ENCODE measurements at regions not wholly inside any gene's neighbourhood (a gene's known extent, or its start where the extent isn't known, plus 50 kb on each side); places are given as distances from the start of the nearest gene placed in this dataset.

- Mint-ChIP-seq H3K27ac (no peak overlapping the region), H3K36me3 (ENCODE audit: low read depth) (no peaks in the 10 kb centered on the region), H3K27me3 (ENCODE audit: low read depth) (no peaks in the 10 kb centered on the region), H3K4me3 (no peak overlapping the region), H3K4me1 (ENCODE audit: low read depth) (no peaks in the 10 kb centered on the region), H3K9me3 (peaks cover 23% of the 10 kb centered on the region)
- no peak for DNase-seq
- intact Hi-C loops (cut with micrococcal nuclease), result no loop called here
- CTCF ChIA-PET, result no interaction called here
These were observed 1178.3 kb upstream of the FLRT2 start for GRCh38 chr14:84351646-84352045.

- DNase-seq, result no peak
- H3K4me3 Mint-ChIP-seq, result no peak overlapping the region
- no peaks in the 10 kb centered on the region for H3K27me3 Mint-ChIP-seq (ENCODE audit: low read depth)
- CTCF ChIA-PET, result no interaction called here
- no peaks in the 10 kb centered on the region for H3K4me1 Mint-ChIP-seq (ENCODE audit: low read depth)
- H3K36me3 Mint-ChIP-seq (ENCODE audit: low read depth), result no peaks in the 10 kb centered on the region
- H3K27ac Mint-ChIP-seq, result no peak overlapping the region
- intact Hi-C loops (cut with micrococcal nuclease), result no loop called here
- H3K9me3 Mint-ChIP-seq, result peaks cover 7% of the 10 kb centered on the region
These were observed 1168.5 kb upstream of the FLRT2 start for GRCh38 chr14:84361476-84361875.

- Mint-ChIP-seq H3K27me3 (ENCODE audit: low read depth) (no peaks in the 10 kb centered on the region), H3K27ac (no peak overlapping the region), H3K4me1 (ENCODE audit: low read depth) (no peaks in the 10 kb centered on the region), H3K9me3 (peaks cover 9% of the 10 kb centered on the region), H3K36me3 (ENCODE audit: low read depth) (no peaks in the 10 kb centered on the region), H3K4me3 (no peak overlapping the region)
- CTCF ChIA-PET, result no interaction called here
- DNase-seq, result no peak
- intact Hi-C loops (cut with micrococcal nuclease), result no loop called here
These were observed 1154.7 kb upstream of the FLRT2 start for GRCh38 chr14:84375235-84375634.

GRCh38 chr14:84390010-84390409 lies 1139.9 kb upstream of the FLRT2 start:
- H3K4me1 Mint-ChIP-seq (ENCODE audit: low read depth), result no peaks in the 10 kb centered on the region
- no peak overlapping the region for H3K27ac Mint-ChIP-seq
- no peak overlapping the region for H3K4me3 Mint-ChIP-seq
- DNase-seq, result no peak
- CTCF ChIA-PET, result no interaction called here
- no peaks in the 10 kb centered on the region for H3K36me3 Mint-ChIP-seq (ENCODE audit: low read depth)
- intact Hi-C loops (cut with micrococcal nuclease), result no loop called here
- no peaks in the 10 kb centered on the region for H3K27me3 Mint-ChIP-seq (ENCODE audit: low read depth)
- peaks cover 20% of the 10 kb centered on the region for H3K9me3 Mint-ChIP-seq

- intact Hi-C loops (cut with micrococcal nuclease), result no loop called here
- Mint-ChIP-seq H3K9me3 (peaks cover 6% of the 10 kb centered on the region), H3K36me3 (ENCODE audit: low read depth) (no peaks in the 10 kb centered on the region), H3K27ac (no peak overlapping the region), H3K4me3 (no peak overlapping the region), H3K4me1 (ENCODE audit: low read depth) (no peaks in the 10 kb centered on the region), H3K27me3 (ENCODE audit: low read depth) (no peaks in the 10 kb centered on the region)
- no peak for DNase-seq
- CTCF ChIA-PET, result no interaction called here
These were observed 1132.3 kb upstream of the FLRT2 start for GRCh38 chr14:84397631-84398030.

- Mint-ChIP-seq H3K4me3 (no peak overlapping the region), H3K27me3 (ENCODE audit: low read depth) (no peaks in the 10 kb centered on the region), H3K27ac (no peak overlapping the region), H3K36me3 (ENCODE audit: low read depth) (no peaks in the 10 kb centered on the region), H3K9me3 (peaks cover 7% of the 10 kb centered on the region), H3K4me1 (ENCODE audit: low read depth) (no peaks in the 10 kb centered on the region)
- DNase-seq, result no peak
- intact Hi-C loops (cut with micrococcal nuclease), result no loop called here
- CTCF ChIA-PET, result no interaction called here
These were observed 1130.5 kb upstream of the FLRT2 start for GRCh38 chr14:84399296-84399910.

- intact Hi-C loops (cut with micrococcal nuclease), result no loop called here
- CTCF ChIA-PET, result no interaction called here
These were observed 1128.3 kb upstream of the FLRT2 start for GRCh38 chr14:84401631-84402030.

GRCh38 chr14:84403585-84403984 lies 1126.4 kb upstream of the FLRT2 start:
- no peak for DNase-seq
- Mint-ChIP-seq H3K36me3 (ENCODE audit: low read depth) (no peaks in the 10 kb centered on the region), H3K4me3 (no peak overlapping the region), H3K9me3 (peaks cover 7% of the 10 kb centered on the region), H3K27me3 (ENCODE audit: low read depth) (no peaks in the 10 kb centered on the region), H3K27ac (no peak overlapping the region), H3K4me1 (ENCODE audit: low read depth) (no peaks in the 10 kb centered on the region)
- CTCF ChIA-PET, result no interaction called here
- intact Hi-C loops (cut with micrococcal nuclease), result no loop called here

More at GRCh38 chr14:84401631-84402030, 1128.3 kb upstream of the FLRT2 start:
- Mint-ChIP-seq H3K9me3 (peaks cover 7% of the 10 kb centered on the region), H3K4me1 (ENCODE audit: low read depth) (no peaks in the 10 kb centered on the region), H3K4me3 (no peak overlapping the region), H3K36me3 (ENCODE audit: low read depth) (no peaks in the 10 kb centered on the region), H3K27ac (no peak overlapping the region), H3K27me3 (ENCODE audit: low read depth) (no peaks in the 10 kb centered on the region)
- DNase-seq, result no peak

GRCh38 chr14:84404246-84404645 lies 1125.7 kb upstream of the FLRT2 start:
- no peaks in the 10 kb centered on the region for H3K36me3 Mint-ChIP-seq (ENCODE audit: low read depth)
- H3K9me3 Mint-ChIP-seq, result peaks cover 7% of the 10 kb centered on the region
- no peak overlapping the region for H3K4me3 Mint-ChIP-seq

GRCh38 chr14:84409435-84409834 lies 1120.5 kb upstream of the FLRT2 start:
- H3K36me3 Mint-ChIP-seq (ENCODE audit: low read depth), result no peaks in the 10 kb centered on the region
- no peak overlapping the region for H3K27ac Mint-ChIP-seq
- no peak for DNase-seq
- CTCF ChIA-PET, result no interaction called here
- peaks cover 25% of the 10 kb centered on the region for H3K9me3 Mint-ChIP-seq
- intact Hi-C loops (cut with micrococcal nuclease), result no loop called here
- H3K27me3 Mint-ChIP-seq (ENCODE audit: low read depth), result no peaks in the 10 kb centered on the region
- H3K4me1 Mint-ChIP-seq (ENCODE audit: low read depth), result no peaks in the 10 kb centered on the region
- H3K4me3 Mint-ChIP-seq, result no peak overlapping the region

More at GRCh38 chr14:84404246-84404645, 1125.7 kb upstream of the FLRT2 start:
- DNase-seq, result no peak
- intact Hi-C loops (cut with micrococcal nuclease), result no loop called here
- Mint-ChIP-seq H3K4me1 (ENCODE audit: low read depth) (no peaks in the 10 kb centered on the region), H3K27me3 (ENCODE audit: low read depth) (no peaks in the 10 kb centered on the region), H3K27ac (no peak overlapping the region)
- CTCF ChIA-PET, result interaction anchor here (0.6 kb wide), 1 partner anchor 28 kb away, joined by 3 read pairs; no protein-coding TSS in a partner anchor

GRCh38 chr14:84410344-84410743 lies 1119.6 kb upstream of the FLRT2 start:
- Mint-ChIP-seq H3K27ac (no peak overlapping the region), H3K4me1 (ENCODE audit: low read depth) (no peaks in the 10 kb centered on the region), H3K36me3 (ENCODE audit: low read depth) (no peaks in the 10 kb centered on the region), H3K4me3 (no peak overlapping the region), H3K9me3 (peaks cover 25% of the 10 kb centered on the region), H3K27me3 (ENCODE audit: low read depth) (no peaks in the 10 kb centered on the region)
- no peak for DNase-seq
- intact Hi-C loops (cut with micrococcal nuclease), result no loop called here
- CTCF ChIA-PET, result no interaction called here

- intact Hi-C loops (cut with micrococcal nuclease), result no loop called here
- no peaks in the 10 kb centered on the region for H3K36me3 Mint-ChIP-seq (ENCODE audit: low read depth)
- peaks cover 7% of the 10 kb centered on the region for H3K9me3 Mint-ChIP-seq
- no peak overlapping the region for H3K27ac Mint-ChIP-seq
- CTCF ChIA-PET, result no interaction called here
- no peak for DNase-seq
- H3K27me3 Mint-ChIP-seq (ENCODE audit: low read depth), result no peaks in the 10 kb centered on the region
- no peak overlapping the region for H3K4me3 Mint-ChIP-seq
- H3K4me1 Mint-ChIP-seq (ENCODE audit: low read depth), result no peaks in the 10 kb centered on the region
These were observed 1109.7 kb upstream of the FLRT2 start for GRCh38 chr14:84420221-84420620.

GRCh38 chr14:84421621-84422020 lies 1108.3 kb upstream of the FLRT2 start:
- Mint-ChIP-seq H3K9me3 (peaks cover 6% of the 10 kb centered on the region), H3K4me1 (ENCODE audit: low read depth) (no peaks in the 10 kb centered on the region), H3K27ac (no peak overlapping the region), H3K27me3 (ENCODE audit: low read depth) (no peaks in the 10 kb centered on the region), H3K36me3 (ENCODE audit: low read depth) (no peaks in the 10 kb centered on the region), H3K4me3 (no peak overlapping the region)
- intact Hi-C loops (cut with micrococcal nuclease), result no loop called here
- CTCF ChIA-PET, result no interaction called here
- no peak for DNase-seq

Data from activated naive CD4-positive, alpha-beta T cell treated with anti-CD3 and anti-CD28 coated beads for 36 hours (primary cell).